GM12878 (cell line): ENCODE measurements at regions not wholly inside any gene's neighbourhood (a gene's known extent, or its start where the extent isn't known, plus 50 kb on each side); places are given as distances from the start of the nearest gene placed in this dataset.

Experiments
- ATAC-seq: fragments of 200-7000 bp; cut with Tn5 transposase; 3 replicates; pipeline ENCODE4 v1.9.1; 2020; ENCODE audit warnings: mild to moderate bottlenecking, moderate library complexity
- BruUV-seq: library from RNA; stranded (reverse); fragments of 400-500 nt; replicated peaks from 2 replicates; lab custom pipeline; 2021; lab: Mats Ljungman, UMichigan
- CTCF ChIA-PET: fragments of 300-600 bp; sonication (Branson Sonifier 250); formaldehyde crosslinking; extraction: SDS; loops from one replicate; lab custom pipeline; 2021; ENCODE audit warnings: inconsistent platforms; lab: Yijun Ruan, JAX
- POLR2A ChIA-PET: fragments of 350-600 bp; formaldehyde crosslinking; extraction: SDS; loops from one replicate; lab custom pipeline; 2021; ENCODE audit warnings: inconsistent platforms; lab: Charles Lee
- RAD21 ChIA-PET: fragments of 300-600 bp; sonication (Branson Sonifier 250); formaldehyde crosslinking; loops from one replicate; lab custom pipeline; 2023; ENCODE audit warnings: antibody characterized with exemption; ENCODE audit not compliant: unreplicated experiment; lab: Charles Lee
- SMC1A ChIA-PET: fragments of 300-600 bp; sonication (Branson Sonifier 250); formaldehyde crosslinking; loops from one replicate; lab custom pipeline; 2023; ENCODE audit not compliant: unreplicated experiment, uncharacterized antibody; lab: Charles Lee
- DNase-seq: peaks from one replicate; pipeline ENCODE4 v3.0.0-alpha.2; 2011; ENCODE audit warnings: low read depth, low spot score
- FAIRE-seq: peaks from 3 replicates; lab custom pipeline; 2011; peaks lifted over from hg19 to GRCh38; lab: Jason Lieb, UNC
- H2AFZ ChIP-seq: 2 replicates; pipeline ENCODE4 v1.6.0; 2011; ENCODE audit warnings: low read depth, low read length, control low read depth; ENCODE audit not compliant: control insufficient read depth
- H3K27ac ChIP-seq: 2 replicates; pipeline ENCODE4 v1.5.1; 2011; ENCODE audit warnings: control low read depth; ENCODE audit not compliant: control insufficient read depth, insufficient read depth
- H3K27me3 ChIP-seq, 2 experiments: replicated peaks in 1 of 2; 2 replicates each; pipeline versions ENCODE4 v1.6.0 to v1.6.1; 2011; ENCODE audit warnings: low read length in 1 of 2; ENCODE audit not compliant: control insufficient read depth in 2 of 2, insufficient read depth in 2 of 2
- H3K36me3 ChIP-seq, 2 experiments: 2 replicates each; pipeline ENCODE4 v1.5.1; 2011; ENCODE audit warnings: low read length in 1 of 2; ENCODE audit not compliant: control insufficient read depth in 2 of 2, insufficient read depth in 2 of 2
- H3K4me1 ChIP-seq: 2 replicates; pipeline ENCODE4 v1.6.1; 2011; ENCODE audit warnings: mild to moderate bottlenecking, low read length, moderate library complexity, mixed read lengths; ENCODE audit not compliant: control insufficient read depth, insufficient read depth
- H3K4me2 ChIP-seq: 2 replicates; pipeline ENCODE4 v1.6.0; 2011; ENCODE audit warnings: control low read depth; ENCODE audit not compliant: control insufficient read depth, insufficient read depth
- H3K4me3 ChIP-seq: fragments of 200-600 bp; sonication (generic); 2 replicates; pipeline ENCODE4 v1.5.1; 2016
- H3K79me2 ChIP-seq: 2 replicates; pipeline ENCODE4 v1.6.0; 2011; ENCODE audit warnings: low read length; ENCODE audit not compliant: control insufficient read depth, insufficient read depth
- H3K9ac ChIP-seq: 2 replicates; pipeline ENCODE4 v1.8.0; 2011; ENCODE audit warnings: low read length, control low read depth, mixed read lengths; ENCODE audit not compliant: control insufficient read depth, insufficient read depth
- H3K9me3 ChIP-seq: replicated peaks from 3 replicates; pipeline ENCODE4 v1.5.1; 2011; ENCODE audit warnings: mild to moderate bottlenecking, low read length; ENCODE audit not compliant: control insufficient read depth, insufficient read depth
- H4K20me1 ChIP-seq: 2 replicates; pipeline ENCODE4 v1.6.0; 2011; ENCODE audit not compliant: control insufficient read depth, insufficient read depth
- HDAC6 ChIP-seq: fragments of 200-600 bp; sonication (generic); IDR thresholded peaks from one replicate; pipeline ENCODE4 v1.8.0; 2017; ENCODE audit warnings: antibody characterized with exemption; ENCODE audit not compliant: unreplicated experiment
- KAT2A ChIP-seq: conservative IDR thresholded peaks from 2 replicates; pipeline ENCODE4 v1.6.1; 2011; ENCODE audit warnings: low read depth, low read length; ENCODE audit not compliant: control insufficient read depth
- KDM1A ChIP-seq: fragments of 200-600 bp; sonication (generic); IDR thresholded peaks from 2 replicates; pipeline ENCODE4 v1.6.1; 2016; ENCODE audit warnings: borderline replicate concordance
- POLR2A ChIP-seq: IDR thresholded peaks from 2 replicates; pipeline ENCODE4 v1.6.1; 2011; ENCODE audit warnings: low read depth, mild to moderate bottlenecking, low read length
- ZNF207 ChIP-seq: fragments of 450-650 bp; IDR thresholded peaks from 2 replicates; pipeline ENCODE4 v1.6.1; 2014; ENCODE audit warnings: antibody characterized with exemption, mild to moderate bottlenecking, borderline replicate concordance
- WGBS: methylation state at CpG from one replicate; pipeline ENCODE4 v1.1.6; 2016; ENCODE audit warnings: low lambda C conversion rate; ENCODE audit not compliant: insufficient replicate concordance, insufficient coverage; ENCODE audit errors: missing lambda C conversion rate; 5-methylcytosine and 5-hydroxymethylcytosine counted together
- in situ Hi-C: fragments of 300-500 bp; cut with MboI; formaldehyde crosslinking; loops from 9 replicates; pipeline ENCODE4 v1.14.3; 2018; ENCODE audit warnings: mixed read lengths
- intact Hi-C: fragments of 100-400 bp; cut with micrococcal nuclease; formaldehyde crosslinking; loops from one replicate; pipeline ENCODE4 v1.14.2; 2022; ENCODE audit not compliant: unreplicated experiment
- TF ChIP-seq, protein P1 (sequence below): IDR thresholded peaks from 2 replicates; pipeline ENCODE4 v1.6.1; 2011; ENCODE audit warnings: borderline replicate concordance, low read depth, mild to moderate bottlenecking, moderate library complexity, low read length; ENCODE audit not compliant: insufficient read depth, poor library complexity, severe bottlenecking

DNA sequence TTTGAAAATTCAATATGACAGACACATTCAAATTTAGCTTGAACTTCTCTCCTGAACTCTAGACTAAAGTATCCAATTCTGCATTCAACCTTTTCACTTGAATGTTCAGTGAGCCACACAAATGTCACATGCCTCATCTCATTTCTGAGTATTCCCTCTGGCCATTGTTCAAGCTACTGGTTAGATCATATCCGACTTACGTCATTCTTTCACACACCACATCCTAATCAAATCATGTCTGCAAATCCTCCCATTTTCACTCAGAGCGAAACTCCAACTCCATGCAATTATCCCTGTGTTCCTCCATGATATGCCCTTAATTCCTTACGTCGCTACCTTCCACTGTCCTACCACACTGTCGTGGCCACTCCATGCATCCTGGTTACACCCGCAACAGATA is 425.1 kb downstream of the CBLN2 start:
- CTCF ChIA-PET: no interaction called here
- RAD21 ChIA-PET: no interaction called here
- Histone ChIP-seq H3K27ac (no peak overlapping the region), H4K20me1 (no peaks in the 10 kb centered on the region), H3K4me1 (no peaks in the 10 kb centered on the region), H3K9me3 (no peaks in the 10 kb centered on the region), H3K27me3 (no peaks in the 10 kb centered on the region), H3K4me2 (no peak overlapping the region), H3K36me3 (no peaks in the 10 kb centered on the region), H3K4me3 (no peak overlapping the region), H3K9ac (no peak overlapping the region), H3K79me2 (no peaks in the 10 kb centered on the region), H2AFZ (no peak overlapping the region)
- SMC1A ChIA-PET: interaction anchor here (1.1 kb wide), 1 partner anchor 11 kb away, joined by 5 read pairs; no protein-coding TSS in a partner anchor
- POLR2A ChIA-PET: no interaction called here
- no peak for ATAC-seq
- BruUV-seq: no TSS peak
- TF ChIP-seq KAT2A: no peak
- no peak for TF ChIP-seq HDAC6
- TF ChIP-seq POLR2A: no peak
- TF ChIP-seq, protein P1, sequence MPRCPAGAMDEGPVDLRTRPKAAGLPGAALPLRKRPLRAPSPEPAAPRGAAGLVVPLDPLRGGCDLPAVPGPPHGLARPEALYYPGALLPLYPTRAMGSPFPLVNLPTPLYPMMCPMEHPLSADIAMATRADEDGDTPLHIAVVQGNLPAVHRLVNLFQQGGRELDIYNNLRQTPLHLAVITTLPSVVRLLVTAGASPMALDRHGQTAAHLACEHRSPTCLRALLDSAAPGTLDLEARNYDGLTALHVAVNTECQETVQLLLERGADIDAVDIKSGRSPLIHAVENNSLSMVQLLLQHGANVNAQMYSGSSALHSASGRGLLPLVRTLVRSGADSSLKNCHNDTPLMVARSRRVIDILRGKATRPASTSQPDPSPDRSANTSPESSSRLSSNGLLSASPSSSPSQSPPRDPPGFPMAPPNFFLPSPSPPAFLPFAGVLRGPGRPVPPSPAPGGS: no peak
- FAIRE-seq: no peak
- intact Hi-C loops: no loop called here
- DNase-seq: no peak
- WGBS: 56% methylated on average over 7 of the region's 7 CpGs
- in situ Hi-C loops: no loop called here

GRCh38 chr18:72114801-72115594 is 429.1 kb downstream of the CBLN2 start:
- Histone ChIP-seq H3K9ac (no peak overlapping the region), H3K4me1 (no peaks in the 10 kb centered on the region), H3K36me3 (no peaks in the 10 kb centered on the region), H4K20me1 (no peaks in the 10 kb centered on the region), H3K9me3 (no peaks in the 10 kb centered on the region), H3K27ac (no peak overlapping the region), H3K4me3 (no peak overlapping the region), H2AFZ (no peak overlapping the region), H3K79me2 (no peaks in the 10 kb centered on the region), H3K4me2 (no peak overlapping the region), H3K27me3 (no peaks in the 10 kb centered on the region)
- RAD21 ChIA-PET: no interaction called here
- no peak for FAIRE-seq
- SMC1A ChIA-PET: no interaction called here
- TF ChIP-seq ZNF207 (no peak), KDM1A (no peak)
- DNase-seq: no peak
- intact Hi-C loops: no loop called here
- no TSS peak for BruUV-seq
- in situ Hi-C loops: no loop called here
- CTCF ChIA-PET: no interaction called here
- ATAC-seq: no peak
- 24% methylated on average over 4 of the region's 4 CpGs for WGBS
- POLR2A ChIA-PET: no interaction called here
